ENCODE measurements at regions not wholly inside any gene's neighbourhood (a gene's known extent, or its start where the extent isn't known, plus 50 kb on each side); places are given as distances from the start of the nearest gene placed in this dataset.
"Not testable (repeated sequence)": the region's sequence is repeated elsewhere in the genome, so short reads cannot be mapped to it uniquely, and the experiment has no call there.

- not testable (repeated sequence) for ATAC-seq
Observed at GRCh38 chr22:22117864-22118544, 126.6 kb upstream of the VPREB1 start.

- ATAC-seq: not testable (repeated sequence)
Observed at GRCh38 chr22:22116997-22117770, 127.4 kb upstream of the VPREB1 start.

- ATAC-seq: no peak
Observed at GRCh38 chr22:22113701-22114100, 130.9 kb upstream of the VPREB1 start.

GRCh38 chr22:22112533-22113294, 130.1 kb upstream of the TOP3B start:
- ATAC-seq: no peak

- ATAC-seq: no peak
Observed at GRCh38 chr22:22111983-22112382, 129.4 kb upstream of the TOP3B start.

- ATAC-seq: peak; percentile 57 to 73
Observed at GRCh38 chr22:22111267-22111751, 128.7 kb upstream of the TOP3B start.

GRCh38 chr22:22110548-22111266, 128.1 kb upstream of the TOP3B start:
- ATAC-seq: peak; percentile 74 to 89

GRCh38 chr22:22109693-22110466, 127.3 kb upstream of the TOP3B start:
- no peak for ATAC-seq

GRCh38 chr22:22106855-22107254, 124.3 kb upstream of the TOP3B start:
- no peak for ATAC-seq

- ATAC-seq: no peak
Observed at GRCh38 chr22:22105364-22105763, 122.8 kb upstream of the TOP3B start.

GRCh38 chr22:22103078-22103875, 120.7 kb upstream of the TOP3B start:
- no peak for ATAC-seq

GRCh38 chr22:22099833-22100812, 117.5 kb upstream of the TOP3B start:
- ATAC-seq: no peak

- ATAC-seq: peak in 1 of 2 donors; percentile 17
Observed at GRCh38 chr22:22099194-22099486, 116.6 kb upstream of the TOP3B start.

GRCh38 chr22:22098457-22099193, 116.0 kb upstream of the TOP3B start:
- ATAC-seq: no peak

GRCh38 chr22:22097727-22098228, 115.2 kb upstream of the TOP3B start:
- ATAC-seq: no peak

- no peak for ATAC-seq
Observed at GRCh38 chr22:22094921-22095320, 112.3 kb upstream of the TOP3B start.

- no peak for ATAC-seq
Observed at GRCh38 chr22:22094514-22094913, 111.9 kb upstream of the TOP3B start.

- ATAC-seq: no peak
Observed at GRCh38 chr22:22093743-22094142, 111.2 kb upstream of the TOP3B start.

- no peak for ATAC-seq
Observed at GRCh38 chr22:22092974-22093373, 110.4 kb upstream of the TOP3B start.
